ENCODE measurements at regions not wholly inside any gene's neighbourhood (a gene's known extent, or its start where the extent isn't known, plus 50 kb on each side); places are given as distances from the start of the nearest gene placed in this dataset.

DNA sequence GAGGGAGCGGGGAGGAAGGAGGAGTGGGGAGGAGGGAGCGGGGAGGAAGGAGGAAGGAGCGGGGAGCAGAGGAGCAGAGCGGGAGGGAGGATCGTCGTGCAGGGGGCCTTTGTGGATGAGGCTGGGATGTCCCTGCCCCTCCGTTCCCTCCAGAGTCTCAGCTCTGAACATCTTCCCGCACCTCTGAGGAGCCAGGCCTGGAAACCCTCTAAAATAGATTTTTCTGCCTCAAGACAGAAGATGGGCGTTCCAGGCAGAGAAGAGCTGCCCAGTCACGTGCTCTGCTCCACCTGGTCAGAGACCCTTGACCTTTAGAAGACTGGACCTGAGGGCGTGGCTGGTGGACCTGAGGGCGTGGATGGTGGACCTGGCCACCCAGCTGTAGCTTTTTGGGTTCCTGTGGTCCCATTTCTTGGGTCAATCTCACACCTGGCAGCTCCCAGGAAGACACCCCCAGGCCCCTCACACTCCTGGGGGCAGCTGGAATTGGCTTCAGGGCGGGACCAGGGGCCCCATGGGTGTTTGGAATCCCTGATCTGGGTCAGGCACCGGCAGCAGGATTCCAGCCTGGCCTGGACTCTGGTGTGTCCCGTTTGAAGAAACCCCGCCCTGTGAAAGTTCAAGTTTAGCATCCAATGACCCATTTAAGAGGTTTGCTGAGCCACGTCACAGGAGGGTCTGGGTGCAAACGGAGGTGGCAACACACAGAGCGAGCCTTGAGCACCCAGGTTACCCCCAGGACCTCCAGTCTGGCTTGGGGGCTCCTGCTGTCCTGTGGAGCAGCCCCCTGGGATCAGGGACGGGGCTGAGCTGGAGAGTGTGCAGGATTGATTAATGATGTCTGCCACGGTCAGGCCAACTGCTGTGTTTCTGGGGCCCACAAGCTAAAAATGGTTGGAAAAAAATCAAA, 96.9 kb upstream of the BHLHE23 start:
- Mint-ChIP-seq H3K4me1 (ENCODE audit: low read depth) (no peaks in the 10 kb centered on the region), H3K9me3 (peaks cover 9% of the 10 kb centered on the region), H3K27me3 (peaks cover 44% of the 10 kb centered on the region), H3K4me3 (no peak overlapping the region), H3K36me3 (ENCODE audit: low read depth) (no peaks in the 10 kb centered on the region), H3K27ac (no peak overlapping the region)
- intact Hi-C loops (cut with micrococcal nuclease): no loop called here

DNA sequence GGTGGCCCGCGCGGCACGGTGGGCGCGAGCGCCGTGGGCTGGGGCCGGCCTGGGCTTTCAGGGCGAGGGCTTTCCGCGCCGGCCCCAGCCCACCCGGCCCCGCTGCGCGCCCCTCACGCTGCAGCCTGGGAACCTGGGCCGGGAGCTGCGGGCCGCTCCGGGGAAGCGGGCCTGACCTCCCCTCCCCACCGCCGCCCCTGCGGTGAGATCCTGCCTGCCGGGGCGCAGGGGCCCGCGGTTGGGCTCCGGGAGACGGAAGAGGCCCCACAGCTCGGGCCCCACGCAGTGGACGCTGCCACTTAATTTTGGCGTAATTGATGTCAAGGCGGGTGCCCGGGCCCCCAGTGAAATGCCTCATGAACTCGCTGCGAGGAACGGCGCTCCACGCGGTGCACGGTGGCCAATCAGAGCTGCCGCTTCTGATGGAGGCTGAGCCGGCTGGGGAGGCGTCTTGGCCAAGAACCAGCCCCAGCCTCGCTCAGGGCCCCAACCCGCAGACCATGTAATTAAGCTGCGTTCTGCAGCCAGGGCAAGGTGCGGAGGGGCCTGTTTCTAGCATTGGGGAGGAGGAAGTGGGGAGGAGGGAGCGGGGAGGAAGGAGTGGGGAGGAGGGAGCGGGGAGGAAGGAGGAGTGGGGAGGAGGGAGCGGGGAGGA, 96.1 kb upstream of the BHLHE23 start:
- peaks cover under 1% of the 10 kb centered on the region for H3K9me3 Mint-ChIP-seq
- no peaks in the 10 kb centered on the region for H3K4me1 Mint-ChIP-seq (ENCODE audit: low read depth)
- intact Hi-C loops (cut with micrococcal nuclease): no loop called here
- H3K4me3 Mint-ChIP-seq: peak overlapping the region; percentile 68
- H3K27ac Mint-ChIP-seq: no peak overlapping the region
- H3K36me3 Mint-ChIP-seq (ENCODE audit: low read depth): no peaks in the 10 kb centered on the region
- H3K27me3 Mint-ChIP-seq: peaks cover 42% of the 10 kb centered on the region

DNA sequence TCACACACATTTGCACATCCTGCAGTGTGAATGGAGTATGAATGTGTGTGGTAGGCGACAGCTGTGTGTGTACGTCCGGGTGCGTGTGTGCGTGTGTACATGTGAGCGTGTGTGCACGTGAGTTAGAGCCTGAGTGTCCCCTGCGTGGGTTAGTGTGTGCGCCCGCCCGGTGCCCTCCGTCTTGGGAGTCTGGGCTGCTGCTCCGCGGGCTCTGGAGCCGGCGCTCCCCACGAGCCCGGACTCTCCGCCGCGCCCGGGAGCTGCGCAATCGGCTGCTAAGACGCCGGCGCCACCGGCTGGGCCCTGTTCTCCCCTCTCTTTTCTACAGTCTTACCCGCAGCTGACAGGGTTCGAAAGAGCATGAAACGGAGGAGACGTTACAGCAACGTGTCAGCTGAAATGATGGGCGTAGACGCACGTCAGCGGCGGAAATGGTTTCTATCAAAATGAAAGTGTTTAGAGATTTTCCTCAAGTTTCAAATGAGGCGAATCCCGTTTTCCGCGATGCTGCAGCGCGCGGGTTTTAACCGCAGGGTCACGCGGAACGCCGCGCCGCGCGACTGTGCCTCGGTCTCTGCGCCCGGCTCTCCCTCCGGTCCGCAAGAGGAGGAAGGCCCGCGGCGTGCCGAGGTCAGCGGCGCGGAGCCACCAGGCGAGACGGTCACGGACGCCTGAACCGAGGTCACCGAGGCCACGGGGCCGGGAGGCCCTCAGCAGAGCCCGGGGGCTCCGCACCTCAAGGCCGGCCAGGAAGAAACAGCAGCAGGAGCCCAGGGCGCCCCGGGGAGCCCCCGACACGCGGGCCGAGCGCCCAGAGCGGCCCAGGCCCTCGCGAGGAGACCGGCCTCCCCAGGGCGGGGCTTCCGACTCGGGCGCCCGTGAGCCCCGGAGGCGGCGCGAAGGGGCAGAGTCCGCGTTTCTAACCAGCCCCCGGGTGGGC, 95.3 kb upstream of the BHLHE23 start:
- peaks cover 42% of the 10 kb centered on the region for H3K27me3 Mint-ChIP-seq
- H3K27ac Mint-ChIP-seq: peak overlapping the region; percentile 47
- no peaks in the 10 kb centered on the region for H3K4me1 Mint-ChIP-seq (ENCODE audit: low read depth)
- H3K4me3 Mint-ChIP-seq: peak overlapping the region; percentile 77
- intact Hi-C loops (cut with micrococcal nuclease): no loop called here
- H3K9me3 Mint-ChIP-seq: no peaks in the 10 kb centered on the region
- H3K36me3 Mint-ChIP-seq (ENCODE audit: low read depth): no peaks in the 10 kb centered on the region

DNA sequence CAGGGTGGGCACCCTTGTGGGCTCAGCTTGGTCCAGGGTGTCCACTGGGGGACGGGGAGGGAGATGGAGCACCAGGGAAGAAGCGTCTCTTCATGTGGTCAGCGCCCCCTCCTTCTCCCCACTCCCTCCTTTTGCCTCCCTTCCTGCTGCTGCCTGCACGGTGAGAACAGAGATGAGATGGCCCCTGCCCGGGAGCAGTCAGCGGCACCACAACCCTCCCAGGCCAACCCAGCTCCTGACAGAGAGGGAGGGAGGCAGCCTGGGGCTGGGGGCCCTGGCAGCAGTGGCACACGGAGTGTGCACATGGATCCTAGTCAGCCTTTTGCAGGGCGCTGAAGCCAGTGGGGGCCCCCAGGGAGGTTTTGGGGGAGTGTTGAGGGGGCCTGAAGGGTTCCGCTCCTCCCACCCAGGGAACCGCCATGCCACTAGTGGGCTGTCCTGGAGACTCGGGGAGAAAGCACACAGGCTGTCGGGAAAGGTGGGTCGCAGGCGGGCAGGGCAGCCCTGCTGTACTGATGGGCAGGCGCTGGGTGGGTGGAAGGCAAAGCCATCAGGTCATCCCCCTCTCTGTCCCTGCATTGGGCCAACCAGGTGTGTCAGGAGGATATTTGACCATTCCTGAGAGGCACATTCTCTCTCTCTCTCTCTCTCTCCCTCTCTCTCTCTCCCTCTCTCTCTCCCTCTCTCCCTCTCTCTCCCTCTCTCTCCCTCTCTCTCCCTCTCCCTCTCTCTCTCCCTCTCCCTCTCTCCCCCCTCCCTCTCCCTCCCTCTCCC, 94.3 kb upstream of the BHLHE23 start:
- intact Hi-C loops (cut with micrococcal nuclease): no loop called here
- Mint-ChIP-seq H3K27me3 (peaks cover 42% of the 10 kb centered on the region), H3K4me1 (ENCODE audit: low read depth) (no peaks in the 10 kb centered on the region), H3K27ac (no peak overlapping the region), H3K4me3 (no peak overlapping the region), H3K9me3 (no peaks in the 10 kb centered on the region), H3K36me3 (ENCODE audit: low read depth) (no peaks in the 10 kb centered on the region)

DNA sequence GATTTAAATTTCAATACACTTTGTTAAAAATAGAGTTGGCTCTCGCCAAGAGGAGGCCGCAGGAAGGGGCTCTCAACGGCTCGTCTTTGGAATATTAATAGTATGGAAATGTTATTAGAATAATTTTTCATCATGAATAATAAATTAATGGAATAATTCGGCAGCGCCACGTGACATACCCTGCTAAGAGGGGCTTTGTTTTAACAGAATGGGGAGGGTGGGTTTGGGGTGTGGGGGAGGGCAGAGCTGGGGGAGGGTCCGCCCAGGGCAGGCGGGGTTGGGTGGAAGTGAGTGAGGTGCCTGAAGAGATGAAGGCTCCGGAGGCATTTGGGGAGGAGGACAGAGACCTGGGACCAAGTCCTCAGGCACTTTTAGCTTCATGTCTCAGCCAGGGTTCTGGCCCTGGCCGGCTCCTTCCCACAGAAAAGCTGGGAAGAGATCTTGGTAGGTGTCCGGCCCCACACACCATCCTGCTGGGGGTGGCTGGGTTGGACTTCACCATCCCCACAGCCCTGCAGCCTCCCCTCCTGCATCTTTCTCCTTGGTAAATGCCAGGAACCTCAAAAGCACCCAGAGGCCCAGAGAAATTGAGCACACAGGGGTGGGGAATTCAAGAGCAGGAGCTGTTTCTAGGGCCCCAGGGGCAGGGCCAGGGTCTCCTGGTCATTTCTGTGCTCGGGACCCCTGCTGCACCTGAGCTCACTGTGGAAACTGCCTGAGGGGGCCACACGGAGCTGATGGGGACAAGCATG, 93.6 kb upstream of the BHLHE23 start:
- Mint-ChIP-seq H3K9me3 (no peaks in the 10 kb centered on the region), H3K36me3 (ENCODE audit: low read depth) (no peaks in the 10 kb centered on the region), H3K27me3 (peaks cover 42% of the 10 kb centered on the region), H3K4me1 (ENCODE audit: low read depth) (no peaks in the 10 kb centered on the region), H3K27ac (no peak overlapping the region), H3K4me3 (no peak overlapping the region)
- intact Hi-C loops (cut with micrococcal nuclease): no loop called here

DNA sequence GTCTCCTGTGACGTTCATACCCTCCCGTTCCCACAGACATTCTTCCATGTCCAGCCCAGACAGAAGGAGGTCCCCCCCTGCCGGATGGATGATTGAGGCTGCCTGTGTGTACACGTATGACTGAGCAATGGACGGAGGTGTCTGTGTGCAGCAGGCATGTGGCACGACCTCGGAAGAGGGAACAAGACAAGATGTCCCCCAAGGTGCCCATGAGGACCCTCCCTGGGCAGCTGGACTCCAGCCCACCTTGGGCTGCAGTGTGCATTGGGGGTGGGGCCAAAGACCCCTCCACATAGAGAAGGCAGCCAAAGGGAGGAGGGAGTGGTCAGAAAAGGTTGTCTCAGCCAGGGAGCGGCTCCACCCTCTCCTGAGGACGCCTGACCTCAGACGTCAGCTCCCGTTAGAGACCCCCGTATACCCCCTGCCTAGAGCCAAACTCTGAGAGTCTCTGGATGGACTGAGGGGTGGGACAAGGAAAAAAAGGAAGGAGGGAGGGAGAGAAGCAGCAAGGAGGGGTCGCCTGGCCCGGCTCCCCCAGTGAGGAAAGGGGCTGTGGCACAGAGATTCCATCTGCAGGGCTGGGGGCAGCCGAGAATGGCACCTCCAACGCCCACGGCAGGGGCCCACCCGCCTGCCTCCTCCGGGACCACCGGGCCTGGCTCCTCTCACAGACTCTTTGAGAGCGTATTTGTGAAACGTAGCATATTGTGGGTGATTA, 92.9 kb upstream of the BHLHE23 start:
- H3K4me3 Mint-ChIP-seq: no peak overlapping the region

DNA sequence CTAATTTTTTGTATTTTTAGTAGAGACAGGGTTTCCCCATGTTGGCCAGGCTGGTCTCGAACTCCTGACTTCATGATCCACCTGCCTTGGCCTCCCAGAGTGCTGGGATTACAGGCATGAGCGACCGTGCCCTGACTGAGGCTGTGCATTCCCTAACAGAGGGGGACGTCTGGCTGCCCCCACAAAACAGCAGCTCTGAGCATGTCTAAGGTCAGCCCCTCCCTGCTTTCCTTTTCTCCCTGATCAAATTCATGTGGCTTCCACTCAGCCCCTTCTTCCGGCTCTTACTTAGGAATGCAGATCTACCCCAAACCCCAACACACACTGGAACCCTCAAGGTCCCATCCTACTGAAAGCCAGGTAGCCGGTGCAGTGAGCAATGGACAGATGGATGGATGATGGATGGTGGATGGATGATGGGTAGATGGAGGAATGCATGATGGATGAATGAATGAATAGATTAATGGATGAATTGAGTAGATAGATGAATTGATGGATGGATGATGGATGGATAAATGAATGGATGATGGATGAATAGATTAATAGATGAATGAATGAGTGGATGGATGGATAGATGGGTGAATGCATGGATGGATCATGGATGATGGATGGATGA, 91.5 kb upstream of the BHLHE23 start:
- Mint-ChIP-seq H3K4me1 (ENCODE audit: low read depth) (no peaks in the 10 kb centered on the region), H3K4me3 (no peak overlapping the region), H3K36me3 (ENCODE audit: low read depth) (no peaks in the 10 kb centered on the region), H3K9me3 (no peaks in the 10 kb centered on the region), H3K27ac (no peak overlapping the region), H3K27me3 (peaks cover 30% of the 10 kb centered on the region)
- intact Hi-C loops (cut with micrococcal nuclease): no loop called here

More for the DNA sequence above, 92.9 kb upstream of the BHLHE23 start:
- no peaks in the 10 kb centered on the region for H3K9me3 Mint-ChIP-seq
- H3K4me1 Mint-ChIP-seq (ENCODE audit: low read depth): no peaks in the 10 kb centered on the region
- no peak overlapping the region for H3K27ac Mint-ChIP-seq
- peaks cover 38% of the 10 kb centered on the region for H3K27me3 Mint-ChIP-seq
- intact Hi-C loops (cut with micrococcal nuclease): no loop called here
- no peaks in the 10 kb centered on the region for H3K36me3 Mint-ChIP-seq (ENCODE audit: low read depth)

DNA sequence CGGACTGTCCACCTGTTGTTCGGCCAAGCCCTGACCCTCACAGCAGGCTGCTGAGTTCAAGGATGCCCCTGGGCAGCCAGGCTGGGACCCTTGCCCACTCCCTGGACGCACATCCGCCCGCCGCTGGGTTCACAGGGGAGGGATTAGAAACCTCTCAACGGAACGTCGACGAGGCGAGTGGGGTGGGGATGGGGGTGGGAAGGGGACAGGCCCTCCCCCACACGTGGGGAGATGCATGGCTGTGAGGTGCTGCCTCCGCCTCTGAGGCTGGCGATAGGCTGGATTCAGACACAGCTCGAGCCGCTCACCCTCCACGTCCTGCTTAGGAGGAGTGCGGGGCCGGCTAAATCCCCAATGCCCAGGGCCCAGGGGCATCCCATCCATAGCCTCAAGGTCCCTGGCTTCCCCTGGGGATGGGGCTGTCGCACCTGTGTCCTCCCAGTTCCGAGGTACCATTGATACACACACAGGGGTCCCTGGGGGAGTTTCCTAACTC, 90.6 kb upstream of the BHLHE23 start:
- peaks cover 26% of the 10 kb centered on the region for H3K27me3 Mint-ChIP-seq
- H3K27ac Mint-ChIP-seq: no peak overlapping the region
- no peaks in the 10 kb centered on the region for H3K9me3 Mint-ChIP-seq
- no peaks in the 10 kb centered on the region for H3K36me3 Mint-ChIP-seq (ENCODE audit: low read depth)
- intact Hi-C loops (cut with micrococcal nuclease): no loop called here
- H3K4me1 Mint-ChIP-seq (ENCODE audit: low read depth): no peaks in the 10 kb centered on the region
- no peak overlapping the region for H3K4me3 Mint-ChIP-seq

DNA sequence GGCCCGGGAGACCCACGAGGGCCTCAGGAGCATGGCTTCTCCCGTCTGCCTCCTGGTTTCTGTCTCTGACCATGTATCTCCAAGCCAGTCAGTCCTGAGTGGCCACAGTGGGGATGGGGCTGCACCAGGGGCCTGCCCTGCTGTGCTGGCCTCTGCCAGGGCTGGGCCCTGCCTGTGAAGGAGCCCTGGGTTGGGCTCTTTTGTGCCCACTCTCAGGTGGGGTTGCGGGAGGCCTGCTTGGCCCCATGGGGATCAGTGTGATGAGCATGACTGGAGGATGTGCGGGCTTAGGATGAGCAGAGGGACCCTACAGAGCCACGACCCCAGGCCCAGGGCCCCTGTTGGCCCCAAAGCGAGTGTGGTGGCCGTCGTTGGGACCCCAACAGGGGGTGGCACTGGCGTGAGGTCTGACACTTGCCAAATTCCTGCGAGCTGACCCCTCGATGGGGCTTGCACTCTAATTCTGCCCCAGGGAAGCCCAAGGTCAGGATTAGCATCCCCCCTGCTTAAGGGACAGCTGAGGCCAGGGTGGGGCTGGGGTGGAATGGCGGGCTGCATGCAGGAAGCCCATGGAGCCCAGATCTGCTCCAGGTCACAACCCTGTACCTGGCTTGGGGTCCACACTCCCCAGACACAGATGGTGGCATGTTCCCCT, 90.0 kb upstream of the BHLHE23 start:
- H3K36me3 Mint-ChIP-seq (ENCODE audit: low read depth): no peaks in the 10 kb centered on the region

DNA sequence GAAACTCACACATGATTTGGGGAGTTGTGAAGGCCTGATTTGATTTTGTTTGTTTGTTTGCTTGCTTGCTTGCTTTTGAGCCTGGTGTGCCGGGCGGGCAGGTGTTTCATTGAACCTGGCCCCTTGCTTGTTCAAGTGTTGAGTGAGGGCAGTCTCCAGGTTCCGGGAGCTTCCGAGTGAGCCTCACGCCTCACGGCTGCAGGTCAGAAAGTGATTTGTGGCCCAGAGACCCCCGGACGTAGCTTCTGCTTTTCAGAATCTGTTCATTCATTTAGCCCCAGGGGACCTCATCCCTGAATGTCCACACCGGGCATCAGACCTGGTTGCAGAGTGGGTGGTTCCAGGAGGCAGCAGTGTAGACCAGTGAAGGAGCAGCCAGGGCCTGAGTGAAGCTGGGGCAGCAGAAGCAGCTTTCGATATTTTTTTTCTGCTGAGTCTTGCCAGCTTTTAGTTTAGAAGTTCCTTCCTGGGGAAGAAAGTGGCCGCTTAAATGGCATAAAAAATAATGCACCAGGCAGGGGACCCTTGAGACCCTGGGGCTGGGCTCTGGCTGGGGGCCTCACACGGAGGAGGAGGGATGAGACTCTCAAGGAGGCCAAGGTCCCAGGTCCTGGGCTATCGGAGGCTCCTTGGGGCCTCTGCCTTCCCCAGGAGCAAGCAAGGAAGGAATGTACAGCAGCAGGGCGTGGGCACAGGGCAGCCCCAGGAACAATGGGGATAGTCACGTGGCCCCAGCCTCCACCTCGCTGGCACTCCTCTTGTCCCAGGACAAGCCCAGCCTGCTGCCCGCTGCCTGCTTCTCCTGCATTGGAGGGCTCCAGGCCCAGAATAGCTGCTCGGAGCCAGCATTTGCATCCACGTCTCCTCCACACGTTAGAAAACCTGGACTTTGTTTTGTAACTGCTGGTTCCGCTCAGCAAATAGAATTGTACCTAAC, 89.2 kb upstream of the BHLHE23 start:
- Mint-ChIP-seq H3K4me1 (ENCODE audit: low read depth) (no peaks in the 10 kb centered on the region), H3K27me3 (peaks cover 13% of the 10 kb centered on the region), H3K9me3 (no peaks in the 10 kb centered on the region), H3K4me3 (no peak overlapping the region), H3K27ac (no peak overlapping the region), H3K36me3 (ENCODE audit: low read depth) (no peaks in the 10 kb centered on the region)
- intact Hi-C loops (cut with micrococcal nuclease): no loop called here

More for the DNA sequence above, 90.0 kb upstream of the BHLHE23 start:
- H3K27me3 Mint-ChIP-seq: peaks cover 21% of the 10 kb centered on the region
- no peak overlapping the region for H3K27ac Mint-ChIP-seq
- no peak overlapping the region for H3K4me3 Mint-ChIP-seq
- intact Hi-C loops (cut with micrococcal nuclease): no loop called here
- no peaks in the 10 kb centered on the region for H3K4me1 Mint-ChIP-seq (ENCODE audit: low read depth)
- no peaks in the 10 kb centered on the region for H3K9me3 Mint-ChIP-seq

Measured in dendritic cell treated with granulocyte-macrophage colony-stimulating factor and Interleukin-4, amounts not matched to agents 40 ng/mL and 50 ng/mL, for 4 days (primary cell).